AG09309 (cell line): ENCODE measurements at regions not wholly inside any gene's neighbourhood (a gene's known extent, or its start where the extent isn't known, plus 50 kb on each side); places are given as distances from the start of the nearest gene placed in this dataset.

Experiments
- DNase-seq: peaks from one replicate; pipeline ENCODE4 v3.0.0-alpha.2; 2010; ENCODE audit warnings: low read depth
- H3K4me3 ChIP-seq: 2 replicates; pipeline ENCODE4 v1.5.1; 2011; ENCODE audit warnings: mild to moderate bottlenecking, low read depth, low read length, moderate library complexity; ENCODE audit not compliant: control insufficient read depth
- CTCF ChIP-seq: IDR thresholded peaks from 2 replicates; pipeline ENCODE4 v1.5.1; 2011; ENCODE audit warnings: mild to moderate bottlenecking, low read depth, low read length, inconsistent platforms; ENCODE audit not compliant: insufficient read depth, control insufficient read depth; ENCODE audit errors: missing control alignments

- no peak for TF ChIP-seq CTCF
- H3K4me3 ChIP-seq: no peak overlapping the region
- no peak for DNase-seq
Measured at GRCh38 chr4:115729739-115730266, 616.4 kb upstream of the NDST4 start.

GRCh38 chr4:115723621-115724020 is 610.2 kb upstream of the NDST4 start:
- no peak overlapping the region for H3K4me3 ChIP-seq
- no peak for TF ChIP-seq CTCF
- DNase-seq: no peak

DNA sequence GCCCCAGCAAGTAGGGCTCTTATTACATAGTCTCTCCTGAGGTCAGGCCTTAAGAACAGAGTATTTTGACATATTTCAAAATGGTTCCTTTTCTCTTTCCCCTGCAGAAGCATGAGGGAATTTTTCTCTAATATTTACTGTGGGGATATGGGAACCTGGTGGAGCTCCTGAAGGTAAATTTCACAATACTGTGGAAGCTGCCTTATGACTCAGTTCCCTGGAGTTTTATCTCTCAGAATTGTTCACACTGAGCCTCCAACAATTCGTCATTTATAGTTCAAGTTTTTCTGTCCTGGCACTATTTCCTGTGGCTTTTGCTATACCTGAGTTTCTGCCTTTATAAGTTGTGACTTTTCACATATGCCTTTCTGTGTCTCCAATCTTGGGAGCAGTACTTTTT is 607.2 kb upstream of the NDST4 start:
- TF ChIP-seq CTCF: no peak
- H3K4me3 ChIP-seq: no peak overlapping the region
- no peak for DNase-seq

DNA sequence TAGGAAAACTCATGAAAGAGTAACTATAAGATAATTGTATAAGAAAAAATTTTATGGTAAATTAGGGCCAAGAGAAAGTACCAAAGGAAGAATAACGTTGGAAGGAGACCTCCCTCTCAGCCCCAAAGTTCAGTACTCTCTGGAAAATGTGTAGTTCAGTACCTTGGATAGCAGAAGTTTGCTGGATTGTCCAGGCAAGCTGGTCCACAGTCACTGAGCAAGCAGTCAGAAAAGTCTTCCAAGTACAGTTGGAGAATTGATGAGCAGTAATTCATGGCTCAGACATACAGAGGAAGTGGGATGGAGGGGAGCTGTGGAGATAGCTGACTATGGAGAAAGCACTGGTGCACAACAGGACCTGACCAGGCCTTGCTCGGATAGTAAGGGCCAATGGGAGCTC is 598.2 kb upstream of the NDST4 start:
- no peak overlapping the region for H3K4me3 ChIP-seq
- no peak for TF ChIP-seq CTCF
- no peak for DNase-seq

- no peak for TF ChIP-seq CTCF
Measured at GRCh38 chr4:115688961-115689360, 575.5 kb upstream of the NDST4 start.

GRCh38 chr4:115687052-115687755 is 573.8 kb upstream of the NDST4 start:
- no peak for DNase-seq
- no peak for TF ChIP-seq CTCF
- H3K4me3 ChIP-seq: no peak overlapping the region

More at GRCh38 chr4:115688961-115689360, 575.5 kb upstream of the NDST4 start:
- no peak for DNase-seq
- no peak overlapping the region for H3K4me3 ChIP-seq
